EL (cell line): ENCODE measurements at regions not wholly inside any gene's neighbourhood (a gene's known extent, or its start where the extent isn't known, plus 50 kb on each side); places are given as distances from the start of the nearest gene placed in this dataset.

Source experiments
- DNase-seq: peaks from one replicate; pipeline ENCODE4 v3.0.0-alpha.2; 2016

DNA sequence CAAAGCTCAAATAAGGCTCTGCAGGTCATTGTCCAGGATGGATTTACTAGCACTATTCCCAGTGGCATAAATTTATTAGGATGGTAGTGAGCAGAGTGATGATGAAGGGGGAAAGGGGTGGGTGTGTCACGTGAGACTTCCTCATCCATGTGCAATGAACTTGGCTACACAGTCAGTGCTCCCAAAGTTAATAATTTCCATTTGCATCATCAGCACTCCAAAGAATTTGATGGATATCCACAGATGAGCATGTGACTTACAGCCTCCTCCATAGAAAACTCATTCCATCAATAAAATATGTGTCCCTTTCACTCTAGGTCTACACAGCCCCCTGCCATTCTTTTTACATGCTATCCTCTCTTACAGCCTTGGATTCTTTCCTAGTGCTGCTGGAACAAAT, 142.6 kb upstream of the PLPP4 start:
- no peak for DNase-seq

DNA sequence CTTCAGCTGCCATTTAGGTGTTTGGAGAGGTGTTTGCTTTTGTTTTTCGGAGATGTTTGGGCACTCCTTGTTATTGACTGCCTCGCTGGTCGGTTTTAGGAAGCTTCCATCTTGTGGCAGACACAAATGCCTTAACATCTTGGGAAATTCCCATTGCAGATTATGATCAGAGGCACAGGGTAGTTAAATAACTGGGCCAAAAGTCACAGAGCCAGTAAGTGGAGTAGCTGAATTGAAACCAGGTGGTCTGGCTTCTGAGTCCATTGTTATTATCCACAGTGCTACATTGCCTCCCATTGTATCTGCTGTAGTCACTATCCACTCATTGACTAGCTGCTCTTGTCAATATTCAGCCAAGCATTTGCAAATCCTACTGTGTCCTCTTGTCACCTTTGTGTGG, 138.2 kb upstream of the PLPP4 start:
- DNase-seq: no peak

DNA sequence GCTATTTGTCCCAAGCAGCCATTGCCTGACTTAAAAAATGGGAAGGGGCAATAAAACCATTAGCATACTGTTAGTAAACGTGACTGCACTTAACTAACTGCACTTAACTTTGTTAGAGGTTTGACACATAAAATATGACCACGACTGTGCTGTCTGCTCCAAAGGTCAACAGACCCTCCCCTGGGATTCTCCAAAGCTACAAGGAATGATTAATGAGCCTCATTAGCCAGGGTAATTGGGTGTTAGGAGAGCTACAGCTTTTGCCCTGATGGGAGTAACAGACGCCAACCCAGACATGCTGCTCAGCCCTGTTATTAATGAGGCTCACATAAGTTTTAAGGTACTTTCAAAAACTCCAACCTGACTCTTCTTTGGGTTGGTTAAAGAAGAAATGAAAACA, 129.4 kb upstream of the PLPP4 start:
- no peak for DNase-seq

DNA sequence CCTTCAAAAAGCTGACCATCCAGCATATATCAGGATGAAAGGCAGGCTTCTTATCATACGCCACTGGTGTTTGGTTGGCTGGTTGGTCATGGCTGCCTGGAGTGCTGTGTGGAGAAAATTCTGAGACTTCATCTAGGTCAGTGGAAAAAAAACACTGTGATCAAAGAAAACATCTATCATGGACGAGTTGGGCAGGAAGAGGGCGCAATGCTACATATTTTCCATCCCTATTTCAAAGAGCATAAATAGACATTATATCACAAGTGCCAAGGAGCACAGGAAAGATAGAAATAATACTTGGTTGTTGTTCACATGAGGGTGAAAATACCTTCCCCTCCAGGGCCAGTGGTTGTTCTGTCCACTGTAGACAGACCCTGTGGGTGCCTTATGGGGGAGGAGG, 128.4 kb upstream of the PLPP4 start:
- DNase-seq: peak; percentile 4

DNA sequence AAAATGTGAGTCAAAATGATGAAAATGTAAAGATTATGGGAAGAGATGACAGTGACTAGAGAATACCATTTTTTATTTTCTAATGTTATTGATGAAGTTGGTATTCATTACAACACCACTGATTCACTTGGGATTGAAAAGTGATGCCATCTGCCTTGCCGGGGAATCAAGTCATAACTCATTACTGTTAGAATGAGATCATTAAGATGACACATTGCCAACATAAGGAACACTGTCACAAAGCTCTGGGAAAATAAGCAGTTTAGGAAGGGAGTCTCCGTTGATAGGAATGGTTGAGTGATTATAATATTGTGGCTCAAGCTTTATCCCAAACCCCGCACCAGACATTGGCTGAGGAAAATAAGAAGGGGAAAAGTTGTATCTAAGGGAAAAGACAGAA, 121.5 kb upstream of the PLPP4 start:
- DNase-seq: no peak

DNA sequence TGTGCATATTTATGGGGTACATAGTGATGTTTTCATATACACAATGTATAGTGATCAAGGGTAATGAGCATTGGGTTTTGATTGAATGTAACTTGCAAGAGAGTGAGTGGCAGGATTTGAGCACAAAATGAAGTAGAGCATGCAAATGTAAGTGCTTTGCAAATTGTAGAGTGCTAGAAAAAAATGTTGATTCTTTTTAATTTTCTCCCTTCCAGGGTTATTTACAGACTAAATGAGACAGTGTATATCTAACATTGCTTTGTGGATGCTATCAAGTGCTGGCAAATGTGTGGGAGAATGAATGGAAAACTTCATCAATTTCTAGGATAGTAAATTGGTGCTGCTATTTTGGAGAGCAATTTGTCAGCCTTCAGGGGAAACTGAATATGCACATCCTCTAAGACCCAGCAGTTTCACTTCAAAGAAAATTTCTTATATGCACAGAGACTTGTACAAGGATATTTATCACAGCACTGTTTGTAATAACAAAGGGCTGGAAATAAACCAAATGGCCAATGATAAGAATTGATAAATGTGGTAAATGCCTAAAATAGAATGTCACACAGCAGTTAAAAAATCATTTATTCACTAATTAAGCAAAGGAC, 120.6 kb upstream of the PLPP4 start:
- DNase-seq: no peak

DNA sequence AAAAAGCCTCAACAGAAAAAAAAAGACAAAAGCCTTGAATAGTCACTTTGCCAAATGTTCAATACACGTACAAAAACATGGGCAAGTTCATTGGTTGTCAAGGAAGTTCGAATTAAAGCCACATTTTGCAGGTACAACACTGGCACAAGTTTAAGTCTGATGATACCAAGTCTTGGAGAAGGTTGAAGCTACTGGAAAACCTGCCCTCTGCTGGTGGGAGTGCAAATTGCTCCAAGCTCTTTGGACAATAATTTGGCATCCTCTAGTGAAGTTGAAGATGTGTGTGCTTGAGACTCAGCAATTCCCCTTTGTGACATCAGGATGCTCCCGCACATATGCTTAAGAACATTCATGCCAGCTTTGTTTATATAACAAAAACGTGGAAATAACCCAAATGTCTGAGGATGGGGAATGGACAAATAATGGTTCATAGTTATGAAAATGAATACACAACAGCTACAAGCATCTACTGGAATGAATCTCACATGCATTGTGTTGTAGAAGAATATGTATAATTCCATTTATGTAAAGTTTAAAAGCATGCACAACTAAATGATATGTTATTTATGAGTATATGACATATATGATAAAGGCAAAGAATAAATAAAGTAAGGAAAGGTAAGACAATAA, 120.0 kb upstream of the PLPP4 start:
- DNase-seq: peak; percentile 41

DNA sequence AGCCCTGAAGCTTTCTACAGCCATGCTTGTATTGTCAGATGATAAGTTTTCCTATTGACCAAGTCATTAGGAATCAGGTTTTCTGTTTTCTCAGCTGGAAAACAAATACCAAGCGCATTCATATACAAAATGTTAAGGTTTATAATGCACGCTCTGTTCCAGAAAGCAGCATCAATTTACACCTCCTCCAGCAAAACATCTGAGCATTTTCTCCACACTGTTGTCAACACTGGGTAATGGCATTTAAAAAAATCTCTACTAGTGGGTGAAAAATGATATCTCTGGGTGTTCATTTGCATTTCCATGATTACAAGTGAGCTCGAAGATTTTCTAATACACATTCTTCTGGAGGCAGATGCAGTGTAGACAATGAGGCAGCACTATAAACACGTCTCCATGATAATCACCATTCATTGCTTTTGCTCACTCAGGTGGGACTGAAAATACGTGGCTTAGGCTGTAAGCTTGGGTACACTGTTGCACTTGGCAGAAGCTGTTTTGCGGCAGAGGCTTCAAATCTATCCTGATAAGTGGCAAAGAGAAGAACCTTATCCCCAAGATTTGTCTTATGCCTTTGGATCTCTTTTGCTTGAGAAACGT, 114.8 kb upstream of the PLPP4 start:
- DNase-seq: no peak

DNA sequence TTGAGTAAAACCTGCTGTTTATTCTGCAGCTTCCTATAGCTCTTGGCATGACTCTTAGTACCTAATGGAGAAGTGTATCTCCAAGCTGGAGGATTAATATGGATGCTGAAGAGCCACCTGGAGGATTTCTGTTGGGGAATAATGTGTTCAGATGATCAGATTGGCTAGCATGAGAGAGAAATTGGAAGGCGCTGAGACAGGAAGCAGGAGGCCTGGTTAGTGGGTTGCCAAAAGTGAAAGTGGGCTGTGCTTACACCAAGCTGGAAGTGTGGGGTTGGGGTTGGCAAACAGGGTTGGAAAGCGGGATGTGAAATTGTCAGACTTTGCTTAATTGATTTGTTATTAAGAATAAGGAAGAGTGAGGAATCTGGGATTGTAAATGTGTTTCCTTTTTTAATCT, 111.8 kb upstream of the PLPP4 start:
- no peak for DNase-seq

DNA sequence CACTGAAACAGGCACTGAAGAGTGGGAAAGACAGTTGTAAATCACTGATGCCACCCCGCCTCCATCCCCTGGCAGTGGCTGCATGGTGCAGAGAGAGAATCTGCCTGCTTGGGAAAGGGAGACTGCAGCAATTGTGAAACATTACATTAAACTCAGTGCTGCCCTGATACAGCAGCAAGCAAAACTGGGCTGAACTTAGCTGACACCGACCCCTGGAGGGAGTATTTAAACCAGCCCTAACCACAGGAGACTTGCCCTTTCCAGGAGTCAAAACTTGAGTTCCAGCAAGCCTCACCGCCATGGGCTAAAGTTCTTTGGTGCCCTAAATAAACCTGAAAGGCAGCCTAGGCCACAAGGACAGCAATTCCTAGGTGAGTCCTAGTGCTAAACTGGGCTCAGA, 109.4 kb upstream of the PLPP4 start:
- DNase-seq: no peak

DNA sequence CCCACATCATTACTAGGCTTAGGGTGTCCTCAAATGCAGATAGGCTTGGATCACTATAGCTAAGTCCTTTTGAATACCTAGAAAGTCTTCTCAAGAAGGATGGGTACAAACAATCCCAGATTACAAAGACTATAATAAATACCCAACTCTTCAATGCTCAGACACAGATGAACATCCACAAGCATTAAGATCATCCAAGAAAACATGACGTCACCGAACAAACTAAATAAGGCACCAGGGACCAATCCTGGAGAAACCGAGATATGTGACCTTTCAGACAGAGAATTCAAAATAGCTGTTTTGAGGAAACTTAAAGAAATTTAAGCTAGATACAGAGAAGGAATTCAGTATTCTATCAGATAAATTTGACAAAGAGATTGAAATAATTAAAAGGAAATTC, 108.0 kb upstream of the PLPP4 start:
- DNase-seq: no peak

DNA sequence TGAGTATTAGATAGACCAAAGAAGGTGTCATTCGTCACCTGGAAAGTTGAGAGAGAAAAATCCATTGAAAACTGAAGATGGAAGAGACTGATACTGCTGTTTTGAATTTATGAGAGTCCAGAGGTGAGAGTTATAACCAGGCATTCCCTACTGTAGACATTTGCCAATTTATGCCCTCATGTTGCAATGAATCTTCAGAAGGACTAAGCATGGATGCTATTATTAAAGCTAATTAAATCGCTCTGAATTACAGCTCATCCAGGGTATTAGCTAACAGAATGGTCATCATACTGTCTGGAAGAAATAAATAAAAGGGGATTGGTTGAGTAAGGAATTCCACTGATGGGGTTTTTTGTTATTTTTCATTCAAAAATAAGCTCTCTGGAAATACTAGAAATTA, 101.6 kb upstream of the PLPP4 start:
- DNase-seq: no peak

DNA sequence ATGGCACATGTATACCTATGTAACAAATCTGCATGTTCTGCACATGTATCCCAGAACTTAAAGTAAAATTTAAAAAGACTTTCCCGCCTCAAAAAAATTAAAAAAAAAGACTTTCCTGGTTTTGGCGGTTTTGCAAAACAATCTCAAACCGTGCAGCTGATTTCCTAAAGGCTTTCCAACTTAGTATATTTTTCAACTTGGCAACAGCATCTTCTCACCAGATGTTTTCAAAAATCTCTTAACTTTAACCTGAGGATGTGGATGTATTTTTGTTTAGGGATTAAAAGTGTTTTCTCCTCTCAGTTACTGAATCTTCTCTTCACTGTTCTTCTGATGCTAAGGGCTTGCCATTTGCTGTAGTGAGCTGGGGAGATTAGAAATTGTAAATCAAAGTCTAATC, 96.5 kb upstream of the PLPP4 start:
- no peak for DNase-seq

DNA sequence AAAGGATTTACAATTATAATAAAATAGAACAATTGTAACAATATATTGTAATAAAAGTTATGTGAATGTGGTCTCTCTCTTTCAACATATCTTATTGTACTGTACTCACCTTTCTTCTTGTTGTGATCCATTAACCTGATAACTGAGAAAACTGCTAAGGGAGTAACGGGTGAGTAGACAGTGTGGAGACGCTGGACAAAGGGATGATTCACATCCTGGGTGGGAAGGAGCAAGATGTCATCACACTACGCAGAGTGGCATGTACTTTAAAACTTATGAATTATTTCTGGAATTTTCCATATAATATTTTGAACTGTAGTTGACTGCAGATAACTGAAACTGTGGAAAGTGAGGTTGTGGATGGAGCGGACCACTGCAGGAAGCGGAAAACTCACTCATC, 91.2 kb upstream of the PLPP4 start:
- DNase-seq: peak; percentile 65

DNA sequence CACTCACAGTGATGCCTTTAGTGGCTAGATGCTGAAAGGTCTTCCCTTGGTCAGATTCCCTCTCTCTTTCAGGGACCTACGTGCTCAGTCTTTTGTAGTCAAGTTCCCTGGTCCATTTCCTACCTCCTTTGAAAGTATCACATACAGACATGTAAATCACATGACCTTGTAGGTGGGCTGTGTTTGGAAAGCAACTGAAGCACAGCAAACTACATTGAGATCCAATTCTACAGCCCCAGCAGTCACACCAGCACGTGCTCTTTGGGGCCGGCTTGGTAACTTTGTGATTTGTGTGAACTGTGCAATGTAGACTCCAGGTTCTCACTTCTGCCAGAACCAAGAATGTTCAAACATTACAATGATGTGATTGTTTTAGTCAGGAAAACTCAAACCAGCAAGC, 89.7 kb upstream of the PLPP4 start:
- DNase-seq: no peak

DNA sequence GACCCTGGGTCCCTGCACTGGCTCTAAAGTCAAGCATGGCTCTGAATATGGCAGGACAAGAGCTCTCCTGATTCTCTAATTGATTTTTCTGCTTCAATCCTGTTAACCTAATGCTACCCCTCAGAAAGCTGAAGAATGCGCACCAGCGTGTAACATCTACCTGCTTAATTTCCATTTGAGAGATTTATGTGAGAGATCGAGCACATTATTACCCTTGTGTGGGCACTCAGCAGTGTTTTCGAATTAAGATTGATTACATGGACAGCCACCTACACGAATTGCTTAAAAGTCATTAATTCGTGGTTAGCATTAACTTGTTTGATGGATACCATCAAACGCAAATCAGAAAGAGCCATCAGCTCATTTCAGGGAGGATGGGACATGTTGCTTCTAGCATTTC, 88.7 kb upstream of the PLPP4 start:
- DNase-seq: no peak

DNA sequence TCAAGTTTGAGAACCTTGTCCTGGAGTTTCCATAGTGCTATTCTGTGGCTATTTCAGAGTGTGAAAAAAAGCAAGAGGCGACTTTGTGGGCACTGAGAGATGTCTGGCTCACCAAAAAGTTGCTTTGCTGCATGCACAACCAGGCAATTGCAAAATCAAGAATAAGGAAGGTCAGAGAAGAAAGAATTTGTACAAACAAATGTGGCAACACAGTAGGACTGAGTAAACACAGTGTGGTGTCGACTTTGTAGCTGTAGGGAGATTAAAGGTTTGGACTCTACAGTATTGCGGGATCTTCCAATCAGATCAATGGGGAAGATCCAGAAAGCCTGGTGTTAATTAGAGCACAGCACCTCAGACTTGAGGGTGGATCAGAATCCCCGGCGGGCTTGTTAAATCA, 88.1 kb upstream of the PLPP4 start:
- DNase-seq: no peak

DNA sequence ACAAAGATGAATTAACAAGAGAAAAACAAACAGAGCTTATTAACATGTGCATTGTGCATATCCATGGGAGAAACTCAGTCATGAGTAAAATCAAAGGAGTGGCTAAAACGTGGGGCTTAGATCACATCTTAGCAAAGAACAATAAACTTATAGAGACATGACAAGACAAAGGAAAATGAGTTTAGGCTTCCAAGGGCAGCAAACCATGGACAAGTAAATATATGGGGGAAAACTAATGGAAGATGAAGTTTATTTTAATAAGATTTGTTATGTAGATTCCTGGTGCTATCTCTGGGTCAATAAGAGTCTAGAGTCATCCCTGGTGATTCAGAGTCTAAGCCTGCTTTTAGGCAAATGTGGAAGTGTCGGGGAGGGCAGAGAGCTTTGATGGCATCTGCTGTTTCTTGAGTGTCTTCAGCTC, 87.2 kb upstream of the PLPP4 start:
- peak; percentile 47 for DNase-seq

DNA sequence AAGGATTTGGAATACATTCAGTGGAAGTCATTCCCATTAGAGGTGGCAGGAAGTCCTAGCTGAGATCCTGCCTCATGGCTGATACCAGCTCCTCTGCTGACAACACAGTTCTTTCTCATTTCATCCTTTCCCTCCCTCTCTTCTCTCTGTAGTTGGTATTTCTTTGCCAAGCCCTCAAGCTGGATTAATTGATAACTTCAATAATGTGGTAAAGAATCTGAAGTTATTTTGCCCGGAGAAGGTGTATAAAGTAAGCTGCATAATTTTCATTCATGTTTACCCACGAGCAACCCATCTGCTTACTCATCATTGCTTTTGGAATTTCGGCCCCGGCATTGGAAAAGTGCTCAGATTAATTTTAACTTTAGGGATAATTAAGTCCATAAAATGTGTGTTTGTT, 85.2 kb upstream of the PLPP4 start:
- no peak for DNase-seq

DNA sequence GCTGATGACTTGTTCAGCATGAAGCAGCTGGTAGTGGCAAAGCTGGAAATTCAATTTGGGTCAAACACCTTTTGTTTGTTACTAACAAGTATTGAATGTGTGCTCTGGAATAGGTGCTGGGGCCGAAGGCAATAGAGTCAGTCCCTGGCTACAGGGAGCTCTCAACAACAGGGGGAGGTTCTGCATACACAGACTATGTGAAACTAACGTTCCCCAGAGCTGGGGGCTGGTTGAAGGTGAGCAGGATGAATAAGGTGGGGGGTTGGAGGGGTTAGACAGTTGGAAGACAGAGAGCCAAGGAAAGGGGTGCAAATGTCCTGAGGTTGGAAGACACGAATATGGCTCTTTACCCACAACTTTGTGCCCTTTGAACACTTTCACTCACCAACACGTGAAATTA, 84.1 kb upstream of the PLPP4 start:
- no peak for DNase-seq

DNA sequence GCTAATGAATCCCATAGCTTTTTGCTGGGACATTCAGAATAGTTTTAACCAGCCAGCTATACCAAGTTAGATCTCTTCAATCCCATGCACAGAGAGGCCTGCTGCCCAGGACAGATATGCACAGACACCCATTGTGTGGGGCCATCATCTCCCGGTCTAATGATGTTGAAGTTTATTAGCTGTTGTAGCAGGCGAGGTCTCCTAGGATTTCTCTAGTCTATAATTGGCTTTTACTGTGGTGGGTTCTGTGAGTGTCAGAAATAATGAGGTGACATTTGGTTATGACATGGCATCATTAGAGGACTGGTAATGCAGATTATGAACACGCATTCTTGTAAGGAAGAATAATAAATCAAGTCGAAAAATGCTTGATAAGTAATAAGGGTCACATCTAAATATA, 81.4 kb upstream of the PLPP4 start:
- no peak for DNase-seq

DNA sequence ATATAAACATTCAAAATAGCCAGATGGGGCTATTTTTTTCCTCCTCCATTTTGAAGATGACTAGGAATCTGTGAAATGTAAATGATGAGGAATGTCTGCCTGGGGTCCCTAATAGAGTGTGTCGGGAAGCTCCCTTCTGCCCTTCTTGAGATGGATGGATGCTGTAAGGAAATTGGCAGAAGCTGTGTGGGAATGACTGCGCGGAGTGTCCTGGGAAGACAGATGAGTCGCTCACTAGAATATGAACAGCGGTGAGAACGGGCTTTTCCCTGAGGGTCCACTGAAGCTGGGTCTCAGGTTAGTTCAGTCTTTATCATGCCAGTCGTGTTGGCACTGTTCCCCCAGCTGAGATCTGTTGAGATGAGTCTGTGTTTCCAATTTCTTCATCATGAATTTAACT, 75.1 kb upstream of the PLPP4 start:
- no peak for DNase-seq

DNA sequence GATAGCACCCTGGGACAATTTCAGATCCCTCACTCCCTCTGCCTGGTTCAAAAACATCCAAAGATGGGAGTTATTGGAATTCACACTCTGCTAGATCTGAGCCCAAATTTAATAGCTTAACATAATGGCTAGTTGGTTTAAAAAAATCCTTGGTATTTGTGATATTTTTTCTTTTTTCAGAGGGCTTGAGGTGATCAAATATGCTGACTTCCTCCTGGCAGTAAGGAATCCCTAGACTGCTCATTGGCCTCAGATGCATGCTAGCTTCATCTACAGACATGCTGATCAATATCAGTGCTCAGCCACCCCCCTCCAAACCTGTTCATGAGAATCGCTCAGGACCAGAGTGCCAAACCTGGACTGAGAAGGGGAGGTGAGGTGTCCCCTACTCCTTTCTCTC, 74.7 kb upstream of the PLPP4 start:
- DNase-seq: peak; percentile 8

DNA sequence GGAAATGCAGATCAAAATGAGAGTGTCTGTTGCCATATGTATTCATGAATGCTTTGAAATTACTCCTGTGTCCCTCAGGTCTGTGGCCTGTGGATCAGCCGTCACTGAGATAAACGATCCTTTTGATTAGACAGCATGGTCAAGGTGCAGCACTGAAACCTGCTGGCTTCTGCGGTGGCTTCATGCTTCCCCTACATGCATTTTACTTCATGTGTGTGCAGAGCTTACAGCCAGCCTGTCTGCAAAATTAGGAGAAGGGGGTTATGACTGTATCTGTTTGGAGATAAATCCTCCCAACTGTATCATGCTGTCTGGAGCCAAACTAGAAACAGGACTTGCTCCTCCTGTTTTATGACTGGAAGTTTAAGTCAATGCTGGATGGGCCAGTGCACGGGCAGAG, 71.0 kb upstream of the PLPP4 start:
- DNase-seq: no peak

DNA sequence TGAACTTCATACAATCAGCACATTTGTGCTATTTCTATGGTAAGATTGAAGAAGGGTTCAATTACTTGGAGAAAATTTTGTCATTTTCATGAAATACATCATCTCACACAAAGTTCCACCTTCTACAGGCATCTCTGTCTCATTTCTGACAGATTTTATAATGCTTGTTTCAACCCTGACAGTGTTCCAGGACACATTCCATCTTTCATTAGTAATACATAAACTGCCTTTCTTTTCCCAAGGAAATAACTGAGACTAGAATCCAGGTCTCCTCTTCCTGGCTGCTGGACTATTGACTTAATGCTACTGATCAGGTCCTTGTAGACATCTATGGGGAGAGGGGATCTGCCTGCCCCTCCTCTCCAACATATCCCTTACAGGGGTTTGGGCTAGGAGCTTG, 70.1 kb upstream of the PLPP4 start:
- peak; percentile 32 for DNase-seq
